Islet precursor cell (in vitro differentiated cells): ENCODE measurements at regions not wholly inside any gene's neighbourhood (a gene's known extent, or its start where the extent isn't known, plus 50 kb on each side); places are given as distances from the start of the nearest gene placed in this dataset.

Source experiments
- DNase-seq: peaks from one replicate; pipeline ENCODE4 v3.0.0-alpha.2; 2018

DNA sequence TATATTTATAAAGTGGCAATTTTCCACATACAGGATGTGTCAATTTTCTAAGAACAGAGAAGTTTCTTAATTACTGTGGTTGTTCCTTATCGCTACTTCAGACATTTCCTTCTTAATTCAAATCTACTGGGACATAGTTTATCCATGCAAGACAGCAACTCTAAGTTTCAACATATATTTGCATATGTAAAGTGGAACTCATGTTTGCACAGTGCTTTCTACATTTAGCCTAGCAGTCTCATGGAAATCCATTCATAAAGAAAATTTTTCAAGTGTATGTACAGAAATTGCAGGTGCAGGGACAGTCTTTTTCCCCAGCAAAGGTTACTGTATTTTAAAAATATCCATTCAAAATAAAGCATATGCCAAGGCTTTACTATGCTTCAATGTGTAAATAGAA, 956.7 kb upstream of the SEL1L start:
- DNase-seq, result no peak

- no peak for DNase-seq
Measured at GRCh38 chr14:82492157-82492556, 958.5 kb upstream of the SEL1L start.

DNA sequence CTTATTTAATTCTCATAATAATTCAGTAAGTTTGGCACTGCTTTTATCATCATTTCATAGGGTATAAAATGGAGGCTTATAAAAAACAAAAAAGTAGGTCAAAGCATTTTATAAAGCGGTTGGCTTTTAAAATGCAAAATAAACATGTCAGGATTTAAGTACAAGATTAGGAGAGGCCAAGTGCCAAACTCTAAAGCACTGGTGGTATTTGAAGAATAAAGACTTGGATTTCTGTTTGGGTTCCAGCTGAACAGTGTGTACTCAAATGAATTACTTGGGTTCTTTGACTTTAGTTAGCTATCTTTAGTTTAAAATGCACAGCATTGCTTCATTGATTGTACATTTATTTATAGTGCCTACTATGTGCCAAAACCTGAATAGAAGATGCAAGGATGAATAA, 966.6 kb upstream of the SEL1L start:
- DNase-seq, result no peak

- no peak for DNase-seq
Measured at GRCh38 chr14:82501554-82501953, 967.9 kb upstream of the SEL1L start.

GRCh38 chr14:82502043-82502442, 968.4 kb upstream of the SEL1L start:
- DNase-seq, result no peak

GRCh38 chr14:82504894-82505293, 971.2 kb upstream of the SEL1L start:
- DNase-seq, result no peak

- DNase-seq, result no peak
Measured at GRCh38 chr14:82510007-82510406, 976.4 kb upstream of the SEL1L start.

- DNase-seq, result no peak
Measured at GRCh38 chr14:82511399-82511798, 977.7 kb upstream of the SEL1L start.

GRCh38 chr14:82520765-82521164, 987.1 kb upstream of the SEL1L start:
- DNase-seq, result no peak

- DNase-seq, result no peak
Measured at GRCh38 chr14:82521191-82521590, 987.5 kb upstream of the SEL1L start.

DNA sequence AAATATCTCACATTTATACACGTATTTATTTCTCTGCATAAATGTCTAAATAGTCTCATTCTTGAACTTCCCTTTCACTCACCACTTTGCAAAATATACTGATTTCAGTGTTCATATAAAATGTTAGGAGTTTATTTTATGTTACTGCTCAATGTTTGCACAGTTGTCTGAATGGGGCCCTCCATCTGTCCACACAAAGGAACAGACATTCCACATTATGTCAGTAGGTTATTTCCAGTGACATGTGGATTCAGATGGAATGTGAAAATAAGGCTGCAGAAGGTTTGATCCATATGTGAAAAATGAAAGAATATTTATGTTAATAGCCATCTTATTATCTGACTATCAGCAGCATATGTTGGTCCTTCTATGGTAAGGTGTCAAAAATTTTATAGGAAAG, 994.4 kb upstream of the SEL1L start:
- no peak for DNase-seq

DNA sequence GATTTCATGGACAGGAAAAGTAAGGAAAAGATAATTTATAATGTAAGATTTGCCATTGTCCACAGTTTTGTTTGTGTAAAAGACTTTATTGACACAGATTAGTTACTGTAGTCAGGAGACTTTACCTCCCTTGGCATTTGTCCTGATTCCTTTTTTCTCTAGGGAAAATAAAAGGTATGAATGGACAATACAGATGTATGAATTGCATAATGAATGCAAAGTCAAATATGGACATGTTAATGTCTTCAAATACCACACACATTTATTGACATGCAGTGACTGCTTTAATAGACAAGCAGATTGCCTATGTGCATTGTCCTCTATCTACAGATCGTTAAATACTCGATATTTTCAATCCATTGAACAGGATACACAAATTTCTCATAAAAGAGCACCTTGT, 999.7 kb upstream of the SEL1L start:
- no peak for DNase-seq

DNA sequence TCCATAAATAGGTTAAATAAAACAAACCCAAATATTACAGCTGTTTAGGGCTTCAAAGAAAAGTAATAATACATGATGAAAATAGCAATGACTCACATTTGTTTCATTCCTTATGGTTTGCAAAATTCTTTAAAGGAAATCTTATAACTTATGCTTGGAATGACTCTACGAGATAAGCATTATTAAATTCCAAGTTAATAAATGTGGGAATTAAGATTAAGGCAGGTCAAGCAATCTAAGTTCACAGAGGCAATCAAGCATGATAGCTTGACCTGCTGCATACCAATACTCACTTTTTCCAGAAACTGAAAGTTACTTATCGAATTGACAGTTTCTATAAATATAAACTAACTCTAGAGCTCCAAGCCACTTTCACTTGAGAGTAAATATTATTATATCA, 1002.9 kb upstream of the SEL1L start:
- DNase-seq, result no peak

DNA sequence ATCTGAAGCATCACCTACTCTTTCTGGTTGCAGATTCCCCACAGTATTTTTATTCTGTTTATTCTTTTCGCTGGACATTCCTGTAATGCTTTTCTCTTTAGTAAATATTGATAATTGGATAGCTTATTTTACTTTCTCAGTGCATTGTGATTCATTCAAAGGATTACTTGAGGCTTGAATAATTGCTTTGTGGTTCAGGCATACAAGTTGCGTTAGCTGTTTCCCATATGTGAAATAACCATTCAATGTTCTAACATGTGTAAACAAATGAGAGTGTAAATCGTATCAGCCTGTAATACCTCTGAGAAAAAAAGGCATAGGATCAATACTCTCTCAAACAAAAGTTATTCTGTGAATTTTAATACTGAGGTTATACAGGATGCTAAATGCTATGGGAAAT, 1004.2 kb upstream of the SEL1L start:
- DNase-seq, result no peak

- no peak for DNase-seq
Measured at GRCh38 chr14:82546401-82546800, 1012.7 kb upstream of the SEL1L start.

DNA sequence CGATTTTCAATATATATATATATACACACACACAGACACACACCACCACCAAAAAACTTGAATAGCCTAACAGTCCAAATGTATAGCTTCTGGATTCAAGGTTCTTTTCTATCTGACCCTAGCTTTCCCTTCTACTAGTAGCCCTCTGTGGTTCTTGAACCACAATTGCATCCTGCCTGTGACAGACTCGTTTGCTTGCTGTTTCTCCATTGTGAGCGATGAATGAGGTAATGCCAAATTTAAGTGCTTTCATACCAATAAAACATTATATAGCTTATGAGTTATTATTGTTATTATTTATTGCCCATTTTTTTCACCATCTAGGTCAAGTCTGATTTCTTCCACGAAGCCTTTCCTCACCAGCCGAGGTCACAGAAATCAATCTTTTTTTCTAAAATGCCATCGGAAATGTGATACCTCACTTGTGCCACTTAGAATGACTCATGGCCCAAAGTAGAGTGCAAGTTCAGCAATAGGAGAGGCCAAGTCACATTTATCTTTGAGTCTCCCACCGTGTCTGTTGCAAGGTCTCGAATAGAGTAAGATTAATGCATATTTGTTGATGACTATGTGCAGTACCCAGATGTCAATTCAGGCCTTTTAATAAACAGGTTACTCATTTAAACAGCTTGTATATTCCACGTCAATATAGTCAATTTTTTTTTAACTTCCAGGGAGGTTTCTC, 1015.8 kb upstream of the SEL1L start:
- DNase-seq, result no peak

- no peak for DNase-seq
Measured at GRCh38 chr14:82562881-82563280, 1029.2 kb upstream of the SEL1L start.

GRCh38 chr14:82565825-82566224, 1032.2 kb upstream of the SEL1L start:
- DNase-seq, result no peak

DNA sequence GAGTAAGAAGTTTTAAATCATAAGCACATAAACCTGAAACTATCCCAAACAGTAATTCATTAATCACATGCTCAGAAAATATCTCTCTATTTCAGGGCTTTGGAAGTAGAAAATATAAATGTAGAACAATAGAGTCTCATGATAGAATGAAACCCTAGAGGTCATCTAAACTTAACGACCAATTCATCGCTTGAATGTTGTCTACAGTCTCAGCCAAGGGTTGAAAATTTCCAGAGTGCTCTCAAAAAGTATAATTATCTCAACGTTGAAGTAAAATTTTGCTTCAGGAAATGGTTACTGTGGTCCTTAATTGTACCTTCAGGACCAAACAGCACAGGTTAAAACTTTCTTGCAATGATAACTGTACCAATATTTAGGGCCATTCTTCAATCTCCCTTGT, 1053.6 kb upstream of the SEL1L start:
- no peak for DNase-seq

- no peak for DNase-seq
Measured at GRCh38 chr14:82595466-82595865, 1061.8 kb upstream of the SEL1L start.

DNA sequence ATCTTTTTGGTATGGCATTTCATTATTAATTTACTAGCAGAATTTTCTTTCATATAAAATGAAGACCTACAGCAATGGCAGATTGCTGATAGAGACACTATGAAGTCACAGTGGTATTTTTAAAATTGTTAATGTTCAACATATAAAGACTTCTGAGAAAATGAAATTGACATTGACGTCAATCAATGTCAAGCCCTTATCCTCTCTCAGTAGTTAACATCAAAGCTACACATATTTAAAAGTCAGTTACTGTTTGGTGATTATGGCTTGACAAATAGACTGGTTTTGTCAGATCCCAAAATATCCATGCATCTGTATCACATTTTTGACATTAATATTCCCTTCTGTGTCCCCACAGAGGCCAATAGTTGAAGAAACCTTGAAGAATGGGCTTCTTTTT, 1069.1 kb upstream of the SEL1L start:
- no peak for DNase-seq

DNA sequence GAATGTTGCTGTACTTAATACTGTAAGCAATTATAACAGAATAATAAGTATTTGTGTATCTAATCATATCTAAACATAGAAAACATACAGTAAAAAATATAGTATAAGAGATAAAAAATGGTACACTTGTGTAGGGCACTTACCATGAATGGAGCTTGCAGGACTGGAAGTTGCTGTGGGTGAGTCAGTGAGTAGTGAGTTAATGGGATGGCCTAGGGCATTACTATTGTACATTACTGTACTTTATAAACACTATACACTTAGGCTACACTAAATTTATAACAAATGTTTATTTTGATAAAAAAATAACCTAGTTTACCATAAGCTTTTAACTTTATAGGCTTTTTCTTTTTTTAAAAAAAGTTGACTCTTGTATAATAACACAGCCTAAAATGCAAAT, 1071.2 kb upstream of the SEL1L start:
- no peak for DNase-seq

GRCh38 chr14:82621881-82622450, 1088.3 kb upstream of the SEL1L start:
- no peak for DNase-seq

DNA sequence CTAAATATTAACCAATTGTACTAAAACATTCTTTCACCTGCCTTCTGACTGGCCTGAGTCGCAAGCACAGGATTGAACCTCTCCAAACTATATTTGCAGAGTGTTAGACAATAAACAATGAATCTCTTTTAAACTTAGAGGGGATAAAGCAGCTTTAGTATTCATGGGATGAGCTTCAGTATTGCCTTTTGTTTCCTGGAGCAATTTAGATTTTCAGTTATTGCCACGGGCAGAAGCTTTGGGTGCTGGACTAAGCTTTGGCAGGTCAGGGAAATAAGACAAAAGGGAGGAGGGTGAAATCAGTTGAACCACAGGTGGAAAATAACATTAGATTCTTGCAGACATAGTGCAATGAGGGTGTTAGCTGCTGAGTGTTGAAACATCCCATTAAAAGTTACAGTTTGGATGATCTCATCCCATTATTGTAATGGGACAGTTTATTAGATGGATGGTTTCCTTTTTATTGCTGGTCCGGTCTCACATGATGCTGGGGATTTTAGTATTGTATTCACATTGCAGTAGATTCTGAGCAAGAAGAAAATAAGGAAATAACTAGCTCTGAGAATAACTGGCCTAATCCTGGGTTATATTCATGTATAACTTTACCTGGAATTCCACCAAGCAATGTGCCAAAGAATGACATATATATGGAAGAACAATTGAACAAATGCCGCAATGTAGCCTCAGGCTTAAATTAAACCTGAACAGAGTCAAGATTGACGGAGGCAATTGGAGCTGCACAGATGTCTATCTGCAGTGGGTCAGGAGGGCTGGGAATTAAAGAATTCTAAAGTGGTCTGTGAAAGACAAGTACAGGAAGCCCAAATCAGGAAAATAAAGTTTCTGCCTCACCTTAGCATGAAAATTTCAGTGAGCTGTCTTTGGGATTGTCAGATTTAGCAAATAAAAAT, 1092.8 kb upstream of the SEL1L start:
- DNase-seq, result no peak
